GM23248 (cell line): ENCODE measurements at regions not wholly inside any gene's neighbourhood (a gene's known extent, or its start where the extent isn't known, plus 50 kb on each side); places are given as distances from the start of the nearest gene placed in this dataset.

ENCODE experiments used
- DNase-seq: peaks from one replicate; pipeline ENCODE4 v3.0.0-alpha.2; 2015
- H2AFZ ChIP-seq: fragments of 200-600 bp; sonication (generic); 2 replicates; pipeline ENCODE4 v1.6.1; 2016; ENCODE audit warnings: antibody characterized with exemption
- H3F3A ChIP-seq: fragments of 200-600 bp; sonication (generic); 2 replicates; pipeline ENCODE4 v1.6.1; 2016; ENCODE audit warnings: mild to moderate bottlenecking, antibody characterized with exemption, mixed run types; ENCODE audit not compliant: insufficient read depth
- H3K27ac ChIP-seq: fragments of 200-600 bp; sonication (generic); 2 replicates; pipeline ENCODE4 v1.5.1; 2016; ENCODE audit warnings: mild to moderate bottlenecking
- H3K27me3 ChIP-seq: fragments of 200-600 bp; sonication (generic); replicated peaks from 2 replicates; pipeline ENCODE4 v1.6.1; 2016; ENCODE audit warnings: mild to moderate bottlenecking; ENCODE audit not compliant: insufficient read depth
- H3K36me3 ChIP-seq: fragments of 200-600 bp; sonication (generic); 2 replicates; pipeline ENCODE4 v1.6.1; 2016; ENCODE audit warnings: low read depth, mild to moderate bottlenecking
- H3K4me1 ChIP-seq: fragments of 200-600 bp; sonication (generic); 2 replicates; pipeline ENCODE4 v1.6.1; 2016; ENCODE audit warnings: mild to moderate bottlenecking; ENCODE audit not compliant: insufficient read depth
- H3K4me2 ChIP-seq: fragments of 200-600 bp; sonication (generic); one replicate; pipeline ENCODE4 v1.6.1; 2016; ENCODE audit warnings: mild to moderate bottlenecking; ENCODE audit not compliant: unreplicated experiment
- H3K4me3 ChIP-seq: fragments of 200-600 bp; sonication (generic); 2 replicates; pipeline ENCODE4 v1.5.1; 2016; ENCODE audit warnings: mild to moderate bottlenecking
- H3K79me2 ChIP-seq: fragments of 200-600 bp; sonication (generic); 2 replicates; pipeline ENCODE4 v1.6.1; 2016; ENCODE audit warnings: mild to moderate bottlenecking; ENCODE audit not compliant: insufficient read depth
- H3K9ac ChIP-seq: fragments of 200-600 bp; sonication (generic); 2 replicates; pipeline ENCODE4 v1.6.1; 2016; ENCODE audit warnings: mild to moderate bottlenecking
- H3K9me2 ChIP-seq: fragments of 200-600 bp; sonication (generic); 2 replicates; pipeline ENCODE4 v1.6.1; 2016; ENCODE audit warnings: mixed run types, mild to moderate bottlenecking, moderate library complexity; ENCODE audit not compliant: insufficient read depth
- H3K9me3 ChIP-seq: fragments of 200-600 bp; sonication (generic); one replicate; pipeline ENCODE4 v1.6.1; 2017; ENCODE audit warnings: low read depth
- H4K20me1 ChIP-seq: fragments of 200-600 bp; sonication (generic); 2 replicates; pipeline ENCODE4 v1.6.0; 2016; ENCODE audit not compliant: insufficient read depth
- EZH2 ChIP-seq: fragments of 200-600 bp; sonication (generic); IDR thresholded peaks from 2 replicates; pipeline ENCODE4 v1.6.1; 2018; ENCODE audit warnings: antibody characterized with exemption, mild to moderate bottlenecking; ENCODE audit not compliant: insufficient read depth, poor library complexity, severe bottlenecking
- EZH2phosphoT487 ChIP-seq: fragments of 200-600 bp; sonication (generic); IDR thresholded peaks from 2 replicates; pipeline ENCODE4 v1.6.1; 2018; ENCODE audit warnings: antibody characterized with exemption, moderate library complexity, mild to moderate bottlenecking, low read depth; ENCODE audit not compliant: insufficient read depth
- WGBS, 2 experiments: methylation state at CpG; one replicate each; pipeline ENCODE4 v1.1.6; 2015 to 2017; ENCODE audit warnings: low lambda C conversion rate in 2 of 2, low coverage in 1 of 2; ENCODE audit errors: missing lambda C conversion rate in 2 of 2; 5-methylcytosine and 5-hydroxymethylcytosine counted together
- in situ Hi-C: fragments of 300-500 bp; cut with MboI; formaldehyde crosslinking; loops from 2 replicates; pipeline ENCODE4 v1.15.0; 2020

DNA sequence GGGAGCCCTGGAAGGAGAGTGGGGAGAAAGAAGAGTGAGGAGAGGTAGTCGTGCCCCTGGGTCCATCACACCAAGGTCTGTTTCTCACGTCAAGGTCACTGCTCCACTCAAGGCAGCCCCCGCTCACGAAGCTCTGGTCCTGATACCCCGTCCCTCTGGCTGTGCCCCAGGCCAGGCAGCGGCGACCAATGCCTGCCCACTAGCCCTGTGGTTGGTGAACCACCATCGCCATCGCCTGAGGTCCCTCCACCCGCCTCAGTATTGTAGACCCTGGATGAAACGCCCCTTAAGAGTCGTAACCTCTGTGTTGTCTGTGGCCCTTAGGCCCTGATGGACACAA lies 378.3 kb upstream of the MYT1L start:
- H4K20me1 ChIP-seq = no peaks in the 10 kb centered on the region
- DNase-seq = no peak
- no peak overlapping the region for H3K4me2 ChIP-seq
- TF ChIP-seq EZH2phosphoT487 (no peak), EZH2 (no peak)
- no peak overlapping the region for H2AFZ ChIP-seq
- no peaks in the 10 kb centered on the region for H3K79me2 ChIP-seq
- WGBS, 2 experiments = 56 to 62% methylated on average over 12 of the region's 12 CpGs
- no peak overlapping the region for H3K4me3 ChIP-seq
- no peaks in the 10 kb centered on the region for H3K9me2 ChIP-seq
- no peaks in the 10 kb centered on the region for H3K36me3 ChIP-seq
- no peak overlapping the region for H3K27ac ChIP-seq
- H3K9me3 ChIP-seq = no peaks in the 10 kb centered on the region
- in situ Hi-C loops = no loop called here
- no peaks in the 10 kb centered on the region for H3F3A ChIP-seq
- no peaks in the 10 kb centered on the region for H3K27me3 ChIP-seq
- H3K4me1 ChIP-seq = no peaks in the 10 kb centered on the region
- no peak overlapping the region for H3K9ac ChIP-seq

DNA sequence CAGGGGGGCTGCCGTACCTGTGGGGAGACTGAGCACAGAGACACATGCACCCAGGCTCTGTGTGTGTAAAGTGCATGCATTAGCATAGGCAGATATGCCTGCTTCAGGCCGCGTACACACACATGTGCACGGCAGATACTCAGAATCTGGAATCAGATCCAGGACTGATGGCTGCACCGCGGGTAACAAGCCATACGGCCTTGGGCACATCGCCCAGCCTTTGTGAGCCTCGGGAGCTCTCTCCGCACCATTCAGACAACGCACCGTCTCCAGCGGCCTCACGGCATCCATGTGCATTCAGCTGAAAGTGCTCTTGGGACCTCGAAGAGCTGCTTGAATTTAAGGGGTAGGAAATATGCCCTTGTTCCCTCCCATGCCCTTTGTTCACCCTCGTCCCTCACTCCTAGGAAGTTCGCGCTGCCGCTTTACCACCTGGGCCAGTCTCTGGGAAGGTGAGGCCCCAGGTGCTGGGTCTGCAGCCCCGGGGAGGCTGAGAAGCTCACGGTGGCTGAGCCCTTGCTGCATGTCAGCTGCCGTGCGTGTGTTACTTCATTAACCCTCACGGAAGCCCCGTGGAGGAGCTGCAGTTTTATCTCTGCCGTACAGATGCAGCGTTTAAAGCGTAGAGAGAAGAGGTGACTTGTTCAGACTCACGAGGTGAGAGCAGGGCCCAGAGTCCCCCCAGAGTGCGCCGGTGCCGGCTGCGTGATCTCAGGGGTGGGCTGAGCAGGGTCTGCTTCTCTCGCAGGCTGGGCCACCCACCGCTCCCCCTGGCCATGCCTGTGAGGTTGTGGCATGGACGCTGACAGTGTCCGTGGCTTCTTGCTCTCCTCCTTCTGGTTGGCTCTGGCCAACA lies 377.7 kb upstream of the MYT1L start:
- Histone ChIP-seq H3K4me3 (no peak overlapping the region), H3K27ac (no peak overlapping the region), H3K27me3 (no peaks in the 10 kb centered on the region), H3K9me3 (no peaks in the 10 kb centered on the region), H3F3A (no peaks in the 10 kb centered on the region), H2AFZ (no peak overlapping the region), H3K4me1 (no peaks in the 10 kb centered on the region), H3K4me2 (no peak overlapping the region), H3K9me2 (no peaks in the 10 kb centered on the region), H3K9ac (no peak overlapping the region), H4K20me1 (no peaks in the 10 kb centered on the region), H3K36me3 (no peaks in the 10 kb centered on the region), H3K79me2 (no peaks in the 10 kb centered on the region)
- WGBS, 2 experiments = 28 to 33% methylated on average over 37 of the region's 37 CpGs
- TF ChIP-seq EZH2phosphoT487 (no peak), EZH2 (no peak)
- no peak for DNase-seq
- in situ Hi-C loops = no loop called here

DNA sequence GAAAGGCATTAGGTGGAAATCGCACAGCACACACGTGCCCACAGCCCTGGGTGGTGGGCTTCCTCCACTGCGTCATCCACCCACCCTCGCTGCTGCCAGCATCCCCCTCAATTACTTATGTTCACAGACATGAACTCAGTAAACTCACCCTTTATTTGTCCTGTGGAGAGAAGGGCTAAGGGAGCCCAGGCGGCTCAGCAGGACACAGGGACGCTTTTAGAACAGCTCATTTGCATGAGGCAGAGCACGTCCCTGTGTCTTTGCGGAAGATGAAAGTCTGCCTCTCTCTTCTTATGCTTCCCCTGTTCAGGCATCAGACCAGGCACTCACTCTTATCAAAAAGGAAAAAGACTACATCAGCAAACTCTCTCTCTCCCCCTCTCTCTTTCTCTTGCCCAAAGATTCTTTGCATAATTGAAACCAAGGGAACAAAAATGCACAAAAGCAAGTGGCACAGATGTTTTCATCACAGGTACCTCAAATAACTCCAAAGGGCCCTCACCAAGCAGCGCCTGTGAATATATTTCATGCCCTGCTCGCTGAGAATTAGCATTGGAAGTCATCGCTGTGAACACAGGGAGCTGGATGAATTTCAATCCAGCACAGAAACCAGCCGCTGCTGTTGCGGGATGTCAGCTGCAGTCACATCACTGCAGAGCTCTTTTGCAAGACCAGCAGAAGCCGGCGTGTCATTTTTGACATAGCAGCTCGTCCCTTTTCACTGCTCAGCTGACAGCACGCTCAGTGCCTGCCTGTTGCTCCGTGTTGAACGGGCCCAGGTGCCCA lies 376.3 kb upstream of the MYT1L start:
- TF ChIP-seq EZH2phosphoT487 (no peak), EZH2 (no peak)
- Histone ChIP-seq H3K9ac (no peak overlapping the region), H3K4me1 (no peaks in the 10 kb centered on the region), H3K4me2 (no peak overlapping the region), H3K79me2 (no peaks in the 10 kb centered on the region), H3K9me3 (no peaks in the 10 kb centered on the region), H3K9me2 (no peaks in the 10 kb centered on the region), H3K36me3 (no peaks in the 10 kb centered on the region), H3K4me3 (no peak overlapping the region), H2AFZ (no peak overlapping the region), H3K27ac (no peak overlapping the region), H3F3A (no peaks in the 10 kb centered on the region), H3K27me3 (no peaks in the 10 kb centered on the region), H4K20me1 (no peaks in the 10 kb centered on the region)
- WGBS, 2 experiments = 15 to 20% methylated on average over 19 of the region's 19 CpGs
- in situ Hi-C loops = no loop called here
- DNase-seq = no peak

DNA sequence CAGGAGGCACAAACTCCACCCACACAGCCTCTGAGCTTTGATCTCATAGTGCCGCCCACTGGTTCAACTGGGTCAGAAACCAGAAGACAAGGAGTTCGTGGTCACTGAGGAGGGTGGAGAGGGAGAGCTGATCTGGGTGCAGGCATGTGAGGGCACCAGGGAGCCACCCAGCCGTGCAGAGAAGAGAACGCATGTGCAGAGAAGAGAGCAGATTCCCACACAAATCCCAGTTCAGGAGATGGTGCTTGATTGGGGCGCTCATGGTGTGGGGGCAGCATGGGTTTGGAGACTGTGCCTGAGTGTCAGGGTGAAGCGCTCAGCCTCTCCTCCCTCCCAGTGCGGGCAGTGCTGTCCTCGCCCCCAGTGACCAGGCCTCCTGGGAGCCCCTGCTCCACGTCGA lies 375.2 kb upstream of the MYT1L start:
- H3K9me3 ChIP-seq = no peaks in the 10 kb centered on the region
- no peaks in the 10 kb centered on the region for H3K79me2 ChIP-seq
- no peak overlapping the region for H3K27ac ChIP-seq
- H3K9me2 ChIP-seq = no peaks in the 10 kb centered on the region
- 35 to 48% methylated on average over 10 of the region's 10 CpGs for WGBS, 2 experiments
- H4K20me1 ChIP-seq = no peaks in the 10 kb centered on the region
- TF ChIP-seq EZH2 (no peak), EZH2phosphoT487 (no peak)
- H3K36me3 ChIP-seq = no peaks in the 10 kb centered on the region
- in situ Hi-C loops = no loop called here
- H3K4me1 ChIP-seq = no peaks in the 10 kb centered on the region
- H3K4me2 ChIP-seq = no peak overlapping the region
- no peaks in the 10 kb centered on the region for H3F3A ChIP-seq
- no peak overlapping the region for H2AFZ ChIP-seq
- H3K9ac ChIP-seq = no peak overlapping the region
- no peak for DNase-seq
- H3K27me3 ChIP-seq = no peaks in the 10 kb centered on the region
- no peak overlapping the region for H3K4me3 ChIP-seq
